ENCODE measurements at regions not wholly inside any gene's neighbourhood (a gene's known extent, or its start where the extent isn't known, plus 50 kb on each side); places are given as distances from the start of the nearest gene placed in this dataset.

DNA sequence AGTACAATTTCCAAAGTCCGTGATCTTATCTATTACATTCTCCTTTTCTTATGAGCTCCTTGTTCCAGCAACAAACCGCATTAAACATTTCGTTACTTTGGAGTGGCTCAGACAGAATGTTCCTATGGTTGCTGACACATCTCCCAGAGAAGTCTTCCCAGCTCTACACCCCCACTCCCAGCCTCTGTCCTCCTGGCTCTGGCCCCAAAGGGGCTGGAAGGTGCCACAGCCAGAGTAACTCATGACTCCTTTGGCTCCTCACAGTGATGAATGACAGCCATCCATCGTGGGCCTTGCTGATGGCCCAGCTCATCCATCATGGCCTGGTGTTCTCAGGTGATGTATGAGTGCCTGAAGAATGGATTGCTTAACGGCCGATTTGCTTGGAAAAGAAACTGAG, 203.0 kb downstream of the DHX35 start:
- H3K36me3 Mint-ChIP-seq = no peaks in the 10 kb centered on the region
- Histone ChIP-seq H3K4me1 (ENCODE audit: control insufficient read depth in 1 of 2, insufficient read depth in 2 of 2, low read length in 2 of 2) (no peaks in the 10 kb centered on the region), H3K36me3 (replicated peaks in 1 of 2; ENCODE audit: control insufficient read depth in 1 of 2, insufficient read depth in 2 of 2, low read length in 2 of 2) (no peaks in the 10 kb centered on the region), H3K4me2 (replicated peaks; ENCODE audit: extremely low read depth, low read length, poor library complexity, severe bottlenecking) (no peak overlapping the region), H3K79me2 (ENCODE audit: insufficient read depth, low read length) (no peaks in the 10 kb centered on the region), H3K9ac (ENCODE audit: insufficient read depth, low read length, poor library complexity, severe bottlenecking) (no peak overlapping the region), H2AFZ (ENCODE audit: insufficient read depth, low read depth, low read length, poor library complexity, severe bottlenecking) (no peak overlapping the region), H3K27ac (ENCODE audit: low read depth in 1 of 2, low read length in 2 of 2) (no peak overlapping the region), H3K4me3 (replicated peaks in 1 of 3; ENCODE audit: low read depth in 2 of 3, low read length in 3 of 3) (no peak overlapping the region), H3K27me3 (ENCODE audit: control insufficient read depth in 2 of 2, insufficient read depth in 2 of 2, low read length in 2 of 2) (no peaks in the 10 kb centered on the region), H4K20me1 (ENCODE audit: insufficient read depth, low read length) (no peaks in the 10 kb centered on the region), H3K9me3 (replicated peaks in 1 of 2; ENCODE audit: control insufficient read depth in 1 of 2, insufficient read depth in 1 of 2, low read length in 2 of 2) (no peaks in the 10 kb centered on the region)
- peaks cover 0 to 8% (median 2%) of the 10 kb centered on the region in 7 donors for H3K9me3 Mint-ChIP-seq
- intact Hi-C loops (cut with micrococcal nuclease) = no loop called here
- DNase-seq = no peak
- H3K4me3 Mint-ChIP-seq = peak overlapping the region in 1 of 2 donors; percentile 4
- peaks cover 0 to 4% (median 0%) of the 10 kb centered on the region in 3 donors for H3K27me3 Mint-ChIP-seq (ENCODE audit: low read depth in 3 of 3)
- H3K27ac Mint-ChIP-seq = no peak overlapping the region
- TF ChIP-seq, protein P1, sequence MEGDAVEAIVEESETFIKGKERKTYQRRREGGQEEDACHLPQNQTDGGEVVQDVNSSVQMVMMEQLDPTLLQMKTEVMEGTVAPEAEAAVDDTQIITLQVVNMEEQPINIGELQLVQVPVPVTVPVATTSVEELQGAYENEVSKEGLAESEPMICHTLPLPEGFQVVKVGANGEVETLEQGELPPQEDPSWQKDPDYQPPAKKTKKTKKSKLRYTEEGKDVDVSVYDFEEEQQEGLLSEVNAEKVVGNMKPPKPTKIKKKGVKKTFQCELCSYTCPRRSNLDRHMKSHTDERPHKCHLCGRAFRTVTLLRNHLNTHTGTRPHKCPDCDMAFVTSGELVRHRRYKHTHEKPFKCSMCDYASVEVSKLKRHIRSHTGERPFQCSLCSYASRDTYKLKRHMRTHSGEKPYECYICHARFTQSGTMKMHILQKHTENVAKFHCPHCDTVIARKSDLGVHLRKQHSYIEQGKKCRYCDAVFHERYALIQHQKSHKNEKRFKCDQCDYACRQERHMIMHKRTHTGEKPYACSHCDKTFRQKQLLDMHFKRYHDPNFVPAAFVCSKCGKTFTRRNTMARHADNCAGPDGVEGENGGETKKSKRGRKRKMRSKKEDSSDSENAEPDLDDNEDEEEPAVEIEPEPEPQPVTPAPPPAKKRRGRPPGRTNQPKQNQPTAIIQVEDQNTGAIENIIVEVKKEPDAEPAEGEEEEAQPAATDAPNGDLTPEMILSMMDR (IDR thresholded peaks at IDR 0.05) = no peak
- H3K4me1 Mint-ChIP-seq = no peaks in the 10 kb centered on the region
- WGBS (ENCODE audit: insufficient coverage) = 100% methylated on average over 5 of the region's 6 CpGs

DNA sequence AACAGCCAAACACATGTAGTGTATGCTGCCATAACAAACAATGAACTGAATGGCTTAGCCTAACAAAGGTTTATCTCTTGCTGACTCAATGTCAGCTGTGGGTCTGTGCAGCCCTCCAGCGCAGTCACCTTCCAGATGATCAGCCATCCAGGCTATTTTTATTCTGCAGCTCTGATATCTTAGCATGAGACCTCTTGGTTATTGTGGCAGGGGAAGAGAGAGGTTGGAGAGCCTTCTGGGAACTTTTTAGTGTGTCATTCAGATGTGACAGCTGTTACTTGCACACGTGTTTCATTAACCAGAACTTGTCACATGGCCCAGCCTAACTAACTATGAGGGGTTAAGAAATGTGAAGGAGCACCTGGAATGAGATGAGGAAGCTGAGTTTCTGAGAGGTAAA, 202.5 kb downstream of the DHX35 start:
- H3K36me3 ChIP-seq (replicated peaks in 1 of 2; ENCODE audit: control insufficient read depth in 1 of 2, insufficient read depth in 2 of 2, low read length in 2 of 2) = no peaks in the 10 kb centered on the region
- intact Hi-C loops (cut with micrococcal nuclease) = no loop called here
- H2AFZ ChIP-seq (ENCODE audit: insufficient read depth, low read depth, low read length, poor library complexity, severe bottlenecking) = no peak overlapping the region
- no peak overlapping the region for H3K27ac ChIP-seq (ENCODE audit: low read depth in 1 of 2, low read length in 2 of 2)
- no peaks in the 10 kb centered on the region for H4K20me1 ChIP-seq (ENCODE audit: insufficient read depth, low read length)
- no peaks in the 10 kb centered on the region for H3K9me3 ChIP-seq (replicated peaks in 1 of 2; ENCODE audit: control insufficient read depth in 1 of 2, insufficient read depth in 1 of 2, low read length in 2 of 2)
- Mint-ChIP-seq H3K27me3 (ENCODE audit: low read depth in 3 of 3) (peaks cover 0 to 4% (median 0%) of the 10 kb centered on the region in 3 donors), H3K36me3 (no peaks in the 10 kb centered on the region), H3K9me3 (peaks cover 0 to 8% (median 2%) of the 10 kb centered on the region in 7 donors), H3K27ac (no peak overlapping the region), H3K4me1 (no peaks in the 10 kb centered on the region), H3K4me3 (no peak overlapping the region)
- no peak overlapping the region for H3K4me3 ChIP-seq (replicated peaks in 1 of 3; ENCODE audit: low read depth in 2 of 3, low read length in 3 of 3)
- no peaks in the 10 kb centered on the region for H3K4me1 ChIP-seq (ENCODE audit: control insufficient read depth in 1 of 2, insufficient read depth in 2 of 2, low read length in 2 of 2)
- no peaks in the 10 kb centered on the region for H3K27me3 ChIP-seq (ENCODE audit: control insufficient read depth in 2 of 2, insufficient read depth in 2 of 2, low read length in 2 of 2)
- no peaks in the 10 kb centered on the region for H3K79me2 ChIP-seq (ENCODE audit: insufficient read depth, low read length)
- H3K4me2 ChIP-seq (replicated peaks; ENCODE audit: extremely low read depth, low read length, poor library complexity, severe bottlenecking) = no peak overlapping the region
- no CpG with 5 or more reads among the region's 2 CpGs for WGBS (ENCODE audit: insufficient coverage)
- TF ChIP-seq, protein P1 (IDR thresholded peaks at IDR 0.05) = no peak
- DNase-seq = no peak
- H3K9ac ChIP-seq (ENCODE audit: insufficient read depth, low read length, poor library complexity, severe bottlenecking) = no peak overlapping the region
